ENCODE measurements at regions not wholly inside any gene's neighbourhood (a gene's known extent, or its start where the extent isn't known, plus 50 kb on each side); places are given as distances from the start of the nearest gene placed in this dataset.

DNA sequence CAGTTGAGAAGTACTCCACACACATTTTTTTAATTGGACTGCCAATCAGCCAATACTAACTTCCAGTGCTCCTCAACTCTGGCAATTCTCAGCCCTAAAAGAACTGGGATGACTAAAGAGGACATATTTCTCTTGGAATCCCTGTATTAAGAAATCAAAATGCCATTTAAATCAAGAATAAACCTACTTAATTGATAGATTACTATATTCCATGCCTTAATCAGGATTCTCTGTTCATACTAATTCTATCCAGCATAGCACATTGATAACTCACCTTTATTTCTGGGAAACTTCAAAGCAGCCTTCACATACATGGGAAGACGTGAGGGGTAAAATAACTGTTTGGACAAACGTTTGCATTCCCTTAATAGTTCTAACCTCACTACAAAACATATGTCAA, 93.0 kb upstream of the DKK2 start:
- TF ChIP-seq CTCF (IDR thresholded peaks at IDR 0.05) (no peak), ZFX (IDR thresholded peaks at IDR 0.05; ENCODE audit: borderline replicate concordance) (no peak)

Data from 22Rv1 (cell line).